ENCODE measurements at regions not wholly inside any gene's neighbourhood (a gene's known extent, or its start where the extent isn't known, plus 50 kb on each side); places are given as distances from the start of the nearest gene placed in this dataset.
A peak's percentile ranks its signal among the peaks of the same experiment; 100 is the strongest.

- Histone ChIP-seq H3K4me3 (no peak overlapping the region), H3K27ac (ENCODE audit: control insufficient read depth, insufficient read depth) (no peak overlapping the region), H3K4me2 (ENCODE audit: control insufficient read depth, insufficient read depth) (no peak overlapping the region), H4K20me1 (ENCODE audit: control insufficient read depth, insufficient read depth) (no peaks in the 10 kb centered on the region), H3K36me3 (ENCODE audit: control insufficient read depth in 2 of 2, insufficient read depth in 2 of 2, low read length in 1 of 2) (no peaks in the 10 kb centered on the region), H3K27me3 (replicated peaks in 1 of 2; ENCODE audit: control insufficient read depth in 2 of 2, insufficient read depth in 2 of 2, low read length in 1 of 2) (no peaks in the 10 kb centered on the region; a peak in 2 of 4 replicates), H2AFZ (ENCODE audit: control insufficient read depth, low read depth, low read length) (no peak overlapping the region), H3K4me1 (ENCODE audit: control insufficient read depth, insufficient read depth, low read length) (no peaks in the 10 kb centered on the region), H3K9me3 (replicated peaks; ENCODE audit: control insufficient read depth, insufficient read depth, low read length) (no peaks in the 10 kb centered on the region), H3K79me2 (ENCODE audit: control insufficient read depth, insufficient read depth, low read length) (no peaks in the 10 kb centered on the region), H3K9ac (ENCODE audit: control insufficient read depth, insufficient read depth, low read length) (no peak overlapping the region)
- CTCF ChIA-PET = interaction anchor here (1.0 to 2.8 kb wide), 3 partner anchors 18 to 155 kb away, joined by 3 to 13 read pairs (median 4); no protein-coding TSS in a partner anchor
- SMC1A ChIA-PET (ENCODE audit: uncharacterized antibody, unreplicated experiment) = interaction anchor here (0.6 to 0.8 kb wide), 2 partner anchors 12 to 1490 kb away, joined by 3 read pairs; no protein-coding TSS in a partner anchor
- no peak for DNase-seq (ENCODE audit: low read depth, low spot score)
- RAD21 ChIA-PET (ENCODE audit: unreplicated experiment) = interaction anchor here (0.6 kb wide), 1 partner anchor 134 kb away, joined by 3 read pairs; no protein-coding TSS in a partner anchor
- FAIRE-seq = no peak
- BruUV-seq (replicated peaks) = no TSS peak
- 19% methylated on average over 9 of the region's 9 CpGs for WGBS (ENCODE audit: insufficient coverage, insufficient replicate concordance, low lambda C conversion rate, missing lambda C conversion rate)
- POLR2A ChIA-PET = no interaction called here
- intact Hi-C loops (cut with micrococcal nuclease; ENCODE audit: unreplicated experiment) = no loop called here
- in situ Hi-C loops (cut with MboI) = no loop called here
- ATAC-seq = peak; percentile 48
- no peak for TF ChIP-seq POLR2AphosphoS2 (IDR thresholded peaks at IDR 0.05; ENCODE audit: low read depth, low read length)
- TF ChIP-seq HSF1 (IDR thresholded peaks at IDR 0.05; ENCODE audit: low read depth, low read length) = no peak
- no peak for TF ChIP-seq ZBTB4 (CRISPR knock-in tag; IDR thresholded peaks at IDR 0.05)
- TF ChIP-seq CREB1 (IDR thresholded peaks at IDR 0.05; ENCODE audit: low read depth) = no peak
- TF ChIP-seq TARDBP (IDR thresholded peaks at IDR 0.05; ENCODE audit: borderline replicate concordance) = no peak
- TF ChIP-seq IKZF2 (IDR thresholded peaks at IDR 0.05) = no peak
- TF ChIP-seq HDAC6 (IDR thresholded peaks at IDR 0.05; ENCODE audit: unreplicated experiment) = no peak
- no peak for TF ChIP-seq WRNIP1 (IDR thresholded peaks at IDR 0.05; ENCODE audit: borderline replicate concordance, low read depth, low read length)
- no peak for TF ChIP-seq NR2C2 (IDR thresholded peaks at IDR 0.05; ENCODE audit: borderline replicate concordance, control insufficient read depth, insufficient read length, low read depth)
- TF ChIP-seq ZNF274 (IDR thresholded peaks at IDR 0.05; ENCODE audit: insufficient read depth, insufficient read length) = no peak
- 0 out of 2 replicates have a peak, but pooled peaks have one; percentile 30 for TF ChIP-seq RAD21 (IDR thresholded peaks at IDR 0.05; ENCODE audit: insufficient read depth, low read depth, low read length)
- TF ChIP-seq POLR2AphosphoS5 (IDR thresholded peaks at IDR 0.05; ENCODE audit: low read length) = no peak
- no peak for TF ChIP-seq CREM (IDR thresholded peaks at IDR 0.05; ENCODE audit: low read depth)
- TF ChIP-seq CTCF (IDR thresholded peaks at IDR 0.05 in 2 of 3, conservative IDR thresholded peaks at IDR 0.05 in 1 of 3; ENCODE audit: control insufficient read depth in 2 of 3, extremely low read depth in 1 of 3, insufficient read depth in 1 of 3, low read depth in 3 of 3, low read length in 3 of 3) = peak; percentile 20 to 39 (median 26); a peak in 3 of 6 replicates
- TF ChIP-seq EP300 (IDR thresholded peaks at IDR 0.05; ENCODE audit: borderline replicate concordance in 1 of 2, control insufficient read depth in 1 of 2, low read depth in 2 of 2, low read length in 2 of 2) = no peak
- TF ChIP-seq RAD51 (IDR thresholded peaks at IDR 0.05) = no peak
- no peak for TF ChIP-seq CHD1 (IDR thresholded peaks at IDR 0.05; ENCODE audit: low read depth, low read length)
Observed at GRCh38 chr2:39593439-39594393, 72.0 kb upstream of the TMEM178A start.
